GM12865 (cell line): ENCODE measurements at regions not wholly inside any gene's neighbourhood (a gene's known extent, or its start where the extent isn't known, plus 50 kb on each side); places are given as distances from the start of the nearest gene placed in this dataset.
"Not testable (repeated sequence)": the region's sequence is repeated elsewhere in the genome, so short reads cannot be mapped to it uniquely, and the experiment has no call there.

Experiments
- DNase-seq: peaks from one replicate; pipeline ENCODE4 v3.0.0; 2010; ENCODE audit warnings: low read depth
- H3K4me3 ChIP-seq: 2 replicates; pipeline ENCODE4 v1.5.1; 2011; ENCODE audit warnings: mild to moderate bottlenecking, low read depth, low read length, control low read depth
- TF ChIP-seq, protein P1 (sequence below): IDR thresholded peaks from 2 replicates; pipeline ENCODE4 v1.5.1; 2011; ENCODE audit warnings: low read length, control low read depth, low read depth, inconsistent platforms; ENCODE audit not compliant: insufficient read depth; ENCODE audit errors: missing control alignments

DNA sequence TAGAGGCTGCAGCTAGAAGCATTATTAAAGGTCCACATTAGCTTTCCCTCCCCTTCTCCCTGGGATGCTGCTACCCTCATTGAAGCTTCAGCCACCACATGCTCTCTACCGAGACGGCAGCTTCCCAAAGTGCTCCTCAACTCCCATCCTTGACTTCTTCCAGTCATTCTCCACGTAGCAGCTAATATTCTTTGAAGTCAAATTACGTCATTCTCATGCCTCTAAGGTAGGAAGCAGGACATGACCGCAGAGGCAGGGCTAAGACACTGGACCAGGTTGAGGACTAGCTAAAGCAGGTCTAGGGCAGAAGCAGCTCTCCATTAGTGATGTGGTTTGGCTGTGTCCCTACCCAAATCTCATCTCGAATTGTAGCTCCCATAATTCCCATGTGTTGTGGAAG is 128.3 kb downstream of the SHOX start:
- TF ChIP-seq, protein P1, sequence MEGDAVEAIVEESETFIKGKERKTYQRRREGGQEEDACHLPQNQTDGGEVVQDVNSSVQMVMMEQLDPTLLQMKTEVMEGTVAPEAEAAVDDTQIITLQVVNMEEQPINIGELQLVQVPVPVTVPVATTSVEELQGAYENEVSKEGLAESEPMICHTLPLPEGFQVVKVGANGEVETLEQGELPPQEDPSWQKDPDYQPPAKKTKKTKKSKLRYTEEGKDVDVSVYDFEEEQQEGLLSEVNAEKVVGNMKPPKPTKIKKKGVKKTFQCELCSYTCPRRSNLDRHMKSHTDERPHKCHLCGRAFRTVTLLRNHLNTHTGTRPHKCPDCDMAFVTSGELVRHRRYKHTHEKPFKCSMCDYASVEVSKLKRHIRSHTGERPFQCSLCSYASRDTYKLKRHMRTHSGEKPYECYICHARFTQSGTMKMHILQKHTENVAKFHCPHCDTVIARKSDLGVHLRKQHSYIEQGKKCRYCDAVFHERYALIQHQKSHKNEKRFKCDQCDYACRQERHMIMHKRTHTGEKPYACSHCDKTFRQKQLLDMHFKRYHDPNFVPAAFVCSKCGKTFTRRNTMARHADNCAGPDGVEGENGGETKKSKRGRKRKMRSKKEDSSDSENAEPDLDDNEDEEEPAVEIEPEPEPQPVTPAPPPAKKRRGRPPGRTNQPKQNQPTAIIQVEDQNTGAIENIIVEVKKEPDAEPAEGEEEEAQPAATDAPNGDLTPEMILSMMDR = no peak
- no peak overlapping the region for H3K4me3 ChIP-seq
- no peak for DNase-seq

DNA sequence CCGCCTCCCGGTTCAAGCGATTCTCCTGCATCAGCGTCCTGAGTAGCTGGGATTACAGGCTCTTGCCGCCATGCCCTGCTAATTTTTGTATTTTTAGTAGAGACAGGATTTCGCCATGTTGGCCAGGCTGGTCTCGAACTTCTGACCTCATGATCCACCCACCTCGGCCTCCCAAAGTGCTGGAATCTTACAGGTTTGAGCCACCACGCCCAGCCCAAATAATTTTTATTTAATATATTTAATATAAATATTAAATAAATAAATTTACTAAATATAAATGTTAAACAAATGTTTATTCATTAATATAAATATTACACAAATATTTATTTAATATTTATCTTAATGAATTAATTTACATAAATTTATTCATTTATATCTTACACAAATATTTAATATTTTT is 120.2 kb downstream of the SHOX start:
- no peak overlapping the region for H3K4me3 ChIP-seq
- DNase-seq = no peak
- TF ChIP-seq, protein P1 = no peak

DNA sequence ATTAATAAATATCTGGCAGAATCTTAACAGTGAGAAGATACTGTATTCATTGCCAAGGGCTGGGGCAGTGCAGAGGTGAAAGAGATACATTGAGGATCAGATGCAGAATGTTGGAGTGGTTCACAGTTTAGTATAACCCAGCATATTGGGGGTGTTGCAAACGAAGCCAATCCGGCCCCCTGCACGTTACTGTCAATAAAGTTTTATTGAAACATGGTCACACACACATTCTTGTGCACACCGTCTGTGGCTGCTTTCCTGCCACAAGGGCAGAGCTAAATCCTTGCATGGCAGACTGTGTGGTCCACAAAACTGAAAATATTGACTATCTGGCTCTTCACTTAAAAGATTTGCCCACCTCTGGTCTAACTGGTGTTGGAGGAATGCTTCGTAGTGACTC is 119.7 kb downstream of the SHOX start:
- DNase-seq = no peak
- H3K4me3 ChIP-seq = no peak overlapping the region
- TF ChIP-seq, protein P1 = no peak

DNA sequence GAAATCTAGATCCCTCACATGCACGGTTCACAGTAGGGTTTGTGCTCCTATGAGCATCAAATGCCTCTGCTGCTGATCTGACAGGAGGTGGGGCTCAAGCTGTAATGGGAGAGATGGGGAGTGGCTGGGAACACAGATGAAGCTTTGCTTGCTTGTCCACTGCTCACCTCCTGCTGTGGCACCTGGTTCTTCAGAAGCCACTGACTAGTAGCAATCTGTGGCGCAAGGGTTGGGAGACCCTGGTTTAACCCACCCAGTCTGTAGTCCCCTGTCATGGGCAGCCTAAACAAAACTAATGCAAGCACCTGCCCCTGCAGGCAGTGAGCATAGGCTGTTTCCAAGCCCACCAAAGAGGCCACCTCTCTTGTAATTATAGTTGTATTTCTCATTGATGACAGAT is 116.6 kb downstream of the SHOX start:
- TF ChIP-seq, protein P1 = no peak
- DNase-seq = no peak
- no peak overlapping the region for H3K4me3 ChIP-seq

DNA sequence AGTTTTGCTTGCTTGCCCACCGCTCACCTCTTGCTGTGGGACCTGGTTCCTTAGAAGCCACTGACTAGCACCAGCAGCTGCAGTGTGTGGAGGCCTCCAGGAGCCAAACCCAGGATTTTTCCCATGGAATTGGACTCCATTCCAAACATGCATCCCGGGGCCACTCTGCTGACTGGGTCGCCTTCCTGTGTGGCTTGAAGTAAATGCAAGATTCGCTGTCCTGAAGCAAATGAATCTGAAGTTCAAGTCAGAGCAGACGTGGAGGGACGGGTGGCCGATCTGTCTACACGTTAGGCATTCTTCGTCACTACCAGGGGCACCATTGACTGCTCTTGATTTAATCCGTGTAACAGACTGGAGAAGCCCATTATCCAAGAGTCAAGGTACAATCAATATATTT is 109.0 kb downstream of the SHOX start:
- DNase-seq = no peak
- no peak overlapping the region for H3K4me3 ChIP-seq
- TF ChIP-seq, protein P1 = no peak

- DNase-seq, H3K4me3 ChIP-seq: not testable (repeated sequence)
These were observed 106.4 kb downstream of the SHOX start for GRCh38 chrX:737021-737420.

DNA sequence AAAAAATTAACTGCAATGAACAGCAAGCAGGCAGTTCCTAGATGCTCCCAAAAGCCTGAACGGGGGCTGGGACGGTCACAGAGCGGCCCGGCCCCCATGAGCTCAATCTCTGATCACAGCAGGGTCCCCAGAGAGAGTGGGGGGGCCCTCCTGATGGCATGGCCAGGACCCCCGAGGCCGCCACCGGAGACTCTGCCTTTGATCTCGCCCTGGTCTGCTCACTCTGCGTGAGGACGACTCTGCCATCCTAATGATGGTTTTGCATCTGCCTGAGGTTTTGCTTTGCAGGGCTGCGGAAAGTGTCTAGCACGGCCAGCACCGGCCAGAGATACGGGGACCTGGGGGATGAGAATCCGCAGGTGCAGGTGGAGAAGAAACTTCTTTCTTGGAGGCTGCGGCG is 103.8 kb downstream of the SHOX start:
- DNase-seq = no peak
- TF ChIP-seq, protein P1 = no peak
- H3K4me3 ChIP-seq = no peak overlapping the region

DNA sequence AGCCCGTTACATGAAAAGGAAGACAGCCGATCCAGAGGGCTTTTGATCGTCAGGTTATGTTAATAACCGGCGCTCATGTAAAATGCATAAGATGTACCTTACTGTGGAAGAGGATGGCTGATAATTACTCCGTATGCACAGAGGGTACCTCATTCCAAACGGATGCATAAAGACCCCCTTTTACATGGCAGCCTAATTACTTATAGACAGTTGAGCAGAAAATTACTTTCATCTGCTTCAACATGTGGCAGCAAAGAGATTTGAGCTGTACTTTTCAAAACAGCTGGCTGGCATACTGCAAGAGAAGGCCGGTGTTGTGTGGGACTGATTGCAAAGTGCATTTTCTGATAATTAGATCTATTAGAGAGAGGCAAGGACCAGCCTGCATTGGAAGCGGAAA is 103.4 kb downstream of the SHOX start:
- TF ChIP-seq, protein P1 = no peak

More for the DNA sequence above, 103.4 kb downstream of the SHOX start:
- H3K4me3 ChIP-seq = no peak overlapping the region
- DNase-seq = no peak
